Fibroblast of the aortic adventitia (primary cell): ENCODE measurements at regions not wholly inside any gene's neighbourhood (a gene's known extent, or its start where the extent isn't known, plus 50 kb on each side); places are given as distances from the start of the nearest gene placed in this dataset.

Experiments used
- DNase-seq: peaks from one replicate; pipeline ENCODE4 v3.0.0-alpha.2; 2010; ENCODE audit warnings: low read depth
- H3K4me3 ChIP-seq: 2 replicates; pipeline ENCODE4 v1.5.1; 2011; ENCODE audit warnings: low read depth, mild to moderate bottlenecking, control low read depth, low read length, moderate library complexity
- TF ChIP-seq, protein P1 (sequence below): IDR thresholded peaks from 2 replicates; pipeline ENCODE4 v1.5.1; 2011; ENCODE audit warnings: mild to moderate bottlenecking, low read length, control low read depth, inconsistent platforms; ENCODE audit not compliant: insufficient read depth

GRCh38 chr2:107267086-107267485, 381.1 kb upstream of the ST6GAL2 start:
- no peak for DNase-seq
- TF ChIP-seq, protein P1, sequence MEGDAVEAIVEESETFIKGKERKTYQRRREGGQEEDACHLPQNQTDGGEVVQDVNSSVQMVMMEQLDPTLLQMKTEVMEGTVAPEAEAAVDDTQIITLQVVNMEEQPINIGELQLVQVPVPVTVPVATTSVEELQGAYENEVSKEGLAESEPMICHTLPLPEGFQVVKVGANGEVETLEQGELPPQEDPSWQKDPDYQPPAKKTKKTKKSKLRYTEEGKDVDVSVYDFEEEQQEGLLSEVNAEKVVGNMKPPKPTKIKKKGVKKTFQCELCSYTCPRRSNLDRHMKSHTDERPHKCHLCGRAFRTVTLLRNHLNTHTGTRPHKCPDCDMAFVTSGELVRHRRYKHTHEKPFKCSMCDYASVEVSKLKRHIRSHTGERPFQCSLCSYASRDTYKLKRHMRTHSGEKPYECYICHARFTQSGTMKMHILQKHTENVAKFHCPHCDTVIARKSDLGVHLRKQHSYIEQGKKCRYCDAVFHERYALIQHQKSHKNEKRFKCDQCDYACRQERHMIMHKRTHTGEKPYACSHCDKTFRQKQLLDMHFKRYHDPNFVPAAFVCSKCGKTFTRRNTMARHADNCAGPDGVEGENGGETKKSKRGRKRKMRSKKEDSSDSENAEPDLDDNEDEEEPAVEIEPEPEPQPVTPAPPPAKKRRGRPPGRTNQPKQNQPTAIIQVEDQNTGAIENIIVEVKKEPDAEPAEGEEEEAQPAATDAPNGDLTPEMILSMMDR: no peak
- H3K4me3 ChIP-seq: no peak overlapping the region

GRCh38 chr2:107276034-107276433, 390.1 kb upstream of the ST6GAL2 start:
- TF ChIP-seq, protein P1: no peak
- no peak overlapping the region for H3K4me3 ChIP-seq
- no peak for DNase-seq

GRCh38 chr2:107278672-107279071, 392.7 kb upstream of the ST6GAL2 start:
- TF ChIP-seq, protein P1: no peak
- H3K4me3 ChIP-seq: no peak overlapping the region
- no peak for DNase-seq

DNA sequence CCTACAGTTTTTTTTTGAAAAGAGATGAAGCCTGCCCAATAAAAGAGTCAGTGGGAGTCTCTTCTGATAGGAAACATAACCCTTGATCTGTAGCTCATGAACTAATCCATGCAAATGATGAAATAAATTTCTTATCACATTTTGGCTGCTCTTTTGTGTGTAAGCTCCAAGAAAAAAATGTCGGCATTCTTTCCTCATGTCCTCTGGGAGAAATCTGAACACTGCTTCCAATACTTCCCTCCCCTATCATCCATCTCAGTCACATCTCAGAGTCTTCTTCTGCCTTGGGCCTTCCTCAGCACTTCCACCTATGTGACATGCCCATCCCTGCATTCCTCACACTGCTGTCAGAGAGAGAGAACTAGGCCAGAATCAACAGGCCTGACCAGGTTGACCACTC, 395.7 kb upstream of the ST6GAL2 start:
- TF ChIP-seq, protein P1: no peak
- no peak overlapping the region for H3K4me3 ChIP-seq
- peak; percentile 2 for DNase-seq

GRCh38 chr2:107282135-107282534, 396.2 kb upstream of the ST6GAL2 start:
- TF ChIP-seq, protein P1: no peak
- no peak overlapping the region for H3K4me3 ChIP-seq
- no peak for DNase-seq

DNA sequence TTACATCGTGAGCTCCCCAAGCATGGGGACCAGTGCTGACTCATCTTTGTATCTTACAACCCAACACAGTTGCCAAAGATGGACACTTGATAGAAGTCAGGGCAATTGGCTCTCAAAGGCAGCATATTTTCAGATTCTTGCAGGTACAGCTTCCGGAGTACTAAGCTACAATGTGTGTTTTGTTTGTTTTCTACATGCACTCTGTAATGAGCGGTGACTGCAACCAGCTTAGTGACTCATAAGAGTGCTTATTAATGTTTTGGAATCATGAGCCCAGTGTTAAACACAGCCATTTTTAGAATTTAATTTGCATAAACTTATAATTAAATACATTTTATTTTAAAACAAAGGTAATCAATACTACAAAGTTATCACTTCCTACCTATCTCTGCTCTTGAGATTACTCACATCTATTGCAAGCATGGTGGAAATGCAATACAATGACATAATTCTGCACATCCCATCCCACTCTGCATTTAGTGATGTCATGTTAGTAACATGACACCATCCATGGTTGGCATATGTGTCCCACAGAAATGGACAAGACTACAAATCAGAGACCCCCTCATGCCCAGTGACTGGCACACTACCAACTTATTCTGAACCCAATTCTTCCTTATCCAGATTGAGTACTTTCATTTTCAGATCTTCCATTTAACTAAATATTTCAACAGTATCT, 399.8 kb upstream of the ST6GAL2 start:
- no peak overlapping the region for H3K4me3 ChIP-seq
- DNase-seq: no peak
- TF ChIP-seq, protein P1: no peak

GRCh38 chr2:107290041-107290440, 404.1 kb upstream of the ST6GAL2 start:
- DNase-seq: no peak
- H3K4me3 ChIP-seq: no peak overlapping the region
- TF ChIP-seq, protein P1: no peak
